ENCODE measurements at regions not wholly inside any gene's neighbourhood (a gene's known extent, or its start where the extent isn't known, plus 50 kb on each side); places are given as distances from the start of the nearest gene placed in this dataset.
A peak's percentile ranks its signal among the peaks of the same experiment; 100 is the strongest.

- Histone ChIP-seq H3K79me2 (ENCODE audit: insufficient read depth, low read length) (no peaks in the 10 kb centered on the region), H3K4me2 (ENCODE audit: low read depth, low read length) (no peak overlapping the region), H3K27me3 (ENCODE audit: control insufficient read depth in 1 of 2, insufficient read depth in 2 of 2, low read length in 2 of 2) (no peaks in the 10 kb centered on the region), H3K9ac (ENCODE audit: insufficient read depth, low read depth, low read length) (no peak overlapping the region), H3K27ac (ENCODE audit: extremely low read length, insufficient read depth, low read length) (no peak overlapping the region), H3K36me3 (replicated peaks in 1 of 2; ENCODE audit: control insufficient read depth in 1 of 2, insufficient read depth in 2 of 2, low read length in 2 of 2) (no peaks in the 10 kb centered on the region), H2AFZ (ENCODE audit: low read length) (no peak overlapping the region), H3K9me3 (ENCODE audit: low read length) (no peaks in the 10 kb centered on the region), H3K4me3 (replicated peaks in 1 of 3; ENCODE audit: insufficient read depth in 1 of 3, low read depth in 2 of 3, low read length in 3 of 3) (no peak overlapping the region), H4K20me1 (ENCODE audit: insufficient read depth, low read length) (no peaks in the 10 kb centered on the region), H3K4me1 (ENCODE audit: insufficient read depth, low read length) (peaks cover 11% of the 10 kb centered on the region; the same call in 1 of the 2 replicates)
- in situ Hi-C loops (cut with HindIII; ENCODE audit: extremely low pct_ligation_motif_present, low pct_unique_long_range_greater_than_20kb): no loop called here
- DNase-seq (ENCODE audit: low spot score) (no peak), FAIRE-seq (no peak), ATAC-seq (peak; percentile 68)
- POLR2A ChIA-PET: no interaction called here
- TF ChIP-seq DRAP1 (CRISPR knock-in tag; IDR thresholded peaks at IDR 0.05): no peak
- no peak for TF ChIP-seq TAF15 (IDR thresholded peaks at IDR 0.05; ENCODE audit: low read depth, low read length, poor library complexity, severe bottlenecking)
- TF ChIP-seq ZNF615 (CRISPR knock-in tag; IDR thresholded peaks at IDR 0.05; ENCODE audit: borderline replicate concordance): no peak
- peak; percentile 31; the same call in 1 of the 2 replicates for TF ChIP-seq HNF4A (CRISPR knock-in tag; IDR thresholded peaks at IDR 0.05)
- TF ChIP-seq ZNF678 (CRISPR knock-in tag; IDR thresholded peaks at IDR 0.05): no peak
- no peak for TF ChIP-seq AHR (CRISPR knock-in tag; IDR thresholded peaks at IDR 0.05)
- intact Hi-C loops (cut with micrococcal nuclease; ENCODE audit: unreplicated experiment): no loop called here
- CTCF ChIA-PET (ENCODE audit: low intra/inter-chr PET ratio, low total read pairs): no interaction called here
- BruUV-seq (replicated peaks): no TSS peak
- WGBS (ENCODE audit: low lambda C conversion rate): 3% methylated on average over 1 of the region's 1 CpG
Measured at GRCh38 chr7:112640685-112641084, 149.5 kb downstream of the TMEM168 start.

GRCh38 chr7:112646783-112647182 lies 143.4 kb downstream of the TMEM168 start:
- ATAC-seq: no peak
- no peaks in the 10 kb centered on the region for H3K36me3 ChIP-seq (replicated peaks in 1 of 2; ENCODE audit: control insufficient read depth in 1 of 2, insufficient read depth in 2 of 2, low read length in 2 of 2)
- no peak overlapping the region for H3K4me2 ChIP-seq (ENCODE audit: low read depth, low read length)
- H3K79me2 ChIP-seq (ENCODE audit: insufficient read depth, low read length): no peaks in the 10 kb centered on the region
- H4K20me1 ChIP-seq (ENCODE audit: insufficient read depth, low read length): no peaks in the 10 kb centered on the region
- H3K27ac ChIP-seq (ENCODE audit: extremely low read length, insufficient read depth, low read length): no peak overlapping the region
- ChIA-PET POLR2A (no interaction called here), CTCF (ENCODE audit: low intra/inter-chr PET ratio, low total read pairs) (no interaction called here)
- no peak overlapping the region for H3K9ac ChIP-seq (ENCODE audit: insufficient read depth, low read depth, low read length)
- 0% methylated on average over 1 of the region's 5 CpGs for WGBS (ENCODE audit: low lambda C conversion rate)
- no TSS peak for BruUV-seq (replicated peaks)
- FAIRE-seq: no peak
- H3K27me3 ChIP-seq (ENCODE audit: control insufficient read depth in 1 of 2, insufficient read depth in 2 of 2, low read length in 2 of 2): no peaks in the 10 kb centered on the region
- intact Hi-C loops (cut with micrococcal nuclease; ENCODE audit: unreplicated experiment): no loop called here
- peak; percentile 2 for DNase-seq (ENCODE audit: low spot score)
- TF ChIP-seq E2F2 (CRISPR knock-in tag; IDR thresholded peaks at IDR 0.05; ENCODE audit: borderline replicate concordance): no peak
- TF ChIP-seq ESRRA (CRISPR knock-in tag; IDR thresholded peaks at IDR 0.05; ENCODE audit: low read depth): no peak
- TF ChIP-seq RCOR2 (CRISPR knock-in tag; IDR thresholded peaks at IDR 0.05): no peak
- H3K9me3 ChIP-seq (ENCODE audit: low read length): no peaks in the 10 kb centered on the region
- no peak overlapping the region for H3K4me3 ChIP-seq (replicated peaks in 1 of 3; ENCODE audit: insufficient read depth in 1 of 3, low read depth in 2 of 3, low read length in 3 of 3)
- H3K4me1 ChIP-seq (ENCODE audit: insufficient read depth, low read length): no peaks in the 10 kb centered on the region
- in situ Hi-C loops (cut with HindIII; ENCODE audit: extremely low pct_ligation_motif_present, low pct_unique_long_range_greater_than_20kb): no loop called here
- no peak overlapping the region for H2AFZ ChIP-seq (ENCODE audit: low read length)

Measured in HepG2 (cell line).